ENCODE measurements at regions not wholly inside any gene's neighbourhood (a gene's known extent, or its start where the extent isn't known, plus 50 kb on each side); places are given as distances from the start of the nearest gene placed in this dataset.
A peak's percentile ranks its signal among the peaks of the same experiment; 100 is the strongest.

GRCh38 chr13:31898378-31899071 lies 133.0 kb upstream of the FRY start:
- Histone ChIP-seq H3K27me3 (replicated peaks in 1 of 2; ENCODE audit: control insufficient read depth in 2 of 2, extremely low read depth in 1 of 2, insufficient read depth in 2 of 2, low read length in 1 of 2) (no peaks in the 10 kb centered on the region), H3K4me3 (ENCODE audit: control insufficient read depth in 1 of 2, extremely low read depth in 1 of 2, low read length in 1 of 2) (no peak overlapping the region), H3K4me1 (ENCODE audit: control insufficient read depth in 1 of 2, extremely low read depth in 1 of 2, insufficient read depth in 2 of 2, low read length in 2 of 2) (peaks cover 4 to 14% of the 10 kb centered on the region in 2 experiments), H3K36me3 (ENCODE audit: control insufficient read depth in 2 of 2, extremely low read depth in 1 of 2, insufficient read depth in 1 of 2, low read length in 1 of 2) (no peaks in the 10 kb centered on the region), H3K27ac (ENCODE audit: low read length) (peak overlapping the region; percentile 18), H3K9me3 (no peaks in the 10 kb centered on the region)
- ATAC-seq (replicated peaks in 1 of 4) (peak in 1 of 4 experiments; percentile 46), DNase-seq (no peak)
- ChIA-PET POLR2A (no interaction called here), CTCF (interaction anchor here in 1 of 2 donors (0.5 to 1.0 kb wide), 2 partner anchors 11 to 91 kb away, joined by 3 to 5 read pairs; no protein-coding TSS in a partner anchor)
- H3K36me3 Mint-ChIP-seq, result no peaks in the 10 kb centered on the region
- H3K4me1 Mint-ChIP-seq, result peaks cover 0 to 47% (median 25%) of the 10 kb centered on the region in 3 donors
- H3K27me3 Mint-ChIP-seq, result peaks cover 4 to 5% of the 10 kb centered on the region in 2 donors
- H3K27ac Mint-ChIP-seq, result peak overlapping the region; percentile 41 to 44
- H3K4me3 Mint-ChIP-seq, result no peak overlapping the region
- no peaks in the 10 kb centered on the region for H3K9me3 Mint-ChIP-seq
- 62% methylated on average over 8 of the region's 9 CpGs for WGBS (ENCODE audit: insufficient coverage)

GRCh38 chr13:31901985-31902384 lies 129.6 kb upstream of the FRY start:
- 100% methylated on average over 1 of the region's 2 CpGs for WGBS (ENCODE audit: insufficient coverage)
- ChIA-PET POLR2A (no interaction called here), CTCF (interaction anchor here in 1 of 2 donors (1.0 kb wide), 1 partner anchor 8 kb away, joined by 3 read pairs; no protein-coding TSS in a partner anchor)
- peaks cover 6 to 43% (median 25%) of the 10 kb centered on the region in 3 donors for H3K4me1 Mint-ChIP-seq
- H3K27ac Mint-ChIP-seq, result no peak overlapping the region
- Histone ChIP-seq H3K4me1 (ENCODE audit: control insufficient read depth in 1 of 2, extremely low read depth in 1 of 2, insufficient read depth in 2 of 2, low read length in 2 of 2) (peaks cover 8 to 12% of the 10 kb centered on the region in 2 experiments), H3K27ac (ENCODE audit: low read length) (no peak overlapping the region), H3K27me3 (replicated peaks in 1 of 2; ENCODE audit: control insufficient read depth in 2 of 2, extremely low read depth in 1 of 2, insufficient read depth in 2 of 2, low read length in 1 of 2) (no peaks in the 10 kb centered on the region), H3K9me3 (no peaks in the 10 kb centered on the region), H3K4me3 (ENCODE audit: control insufficient read depth in 1 of 2, extremely low read depth in 1 of 2, low read length in 1 of 2) (no peak overlapping the region), H3K36me3 (ENCODE audit: control insufficient read depth in 2 of 2, extremely low read depth in 1 of 2, insufficient read depth in 1 of 2, low read length in 1 of 2) (no peaks in the 10 kb centered on the region)
- ATAC-seq (replicated peaks in 1 of 4) (no peak), DNase-seq (no peak)
- no peaks in the 10 kb centered on the region for H3K9me3 Mint-ChIP-seq
- H3K27me3 Mint-ChIP-seq, result peaks cover 0 to 5% of the 10 kb centered on the region in 2 donors
- no peaks in the 10 kb centered on the region for H3K36me3 Mint-ChIP-seq
- no peak overlapping the region for H3K4me3 Mint-ChIP-seq

- Mint-ChIP-seq H3K36me3 (no peaks in the 10 kb centered on the region), H3K27ac (peak overlapping the region; percentile 23 to 74), H3K27me3 (peaks cover 2 to 9% of the 10 kb centered on the region in 2 donors), H3K4me1 (peaks cover 6 to 37% (median 23%) of the 10 kb centered on the region in 3 donors), H3K9me3 (no peaks in the 10 kb centered on the region), H3K4me3 (no peak overlapping the region)
- ChIA-PET POLR2A (no interaction called here), CTCF (no interaction called here)
- H3K9me3 ChIP-seq, result no peaks in the 10 kb centered on the region
- 80% methylated on average over 1 of the region's 7 CpGs for WGBS (ENCODE audit: insufficient coverage)
- H3K4me3 ChIP-seq (ENCODE audit: control insufficient read depth in 1 of 2, extremely low read depth in 1 of 2, low read length in 1 of 2), result no peak overlapping the region
- H3K4me1 ChIP-seq (ENCODE audit: control insufficient read depth in 1 of 2, extremely low read depth in 1 of 2, insufficient read depth in 2 of 2, low read length in 2 of 2), result peaks cover 8 to 11% of the 10 kb centered on the region in 2 experiments
- no peaks in the 10 kb centered on the region for H3K36me3 ChIP-seq (ENCODE audit: control insufficient read depth in 2 of 2, extremely low read depth in 1 of 2, insufficient read depth in 1 of 2, low read length in 1 of 2)
- no peaks in the 10 kb centered on the region for H3K27me3 ChIP-seq (replicated peaks in 1 of 2; ENCODE audit: control insufficient read depth in 2 of 2, extremely low read depth in 1 of 2, insufficient read depth in 2 of 2, low read length in 1 of 2)
- ATAC-seq (replicated peaks in 1 of 4), result no peak
- DNase-seq, result no peak
- H3K27ac ChIP-seq (ENCODE audit: low read length), result no peak overlapping the region
These were observed 128.3 kb upstream of the FRY start for GRCh38 chr13:31903111-31903815.

GRCh38 chr13:31904941-31905824 lies 126.4 kb upstream of the FRY start:
- H3K36me3 ChIP-seq (ENCODE audit: control insufficient read depth in 2 of 2, extremely low read depth in 1 of 2, insufficient read depth in 1 of 2, low read length in 1 of 2), result no peaks in the 10 kb centered on the region
- no peaks in the 10 kb centered on the region for H3K9me3 ChIP-seq
- ChIA-PET POLR2A (interaction anchor here in 1 of 2 donors (0.6 kb wide), 1 partner anchor 692 kb away, joined by 3 read pairs; no protein-coding TSS in a partner anchor), CTCF (interaction anchor here in 1 of 2 donors (0.6 to 1.4 kb wide), 4 partner anchors 9 to 35 kb away, joined by 3 to 8 read pairs (median 3); no protein-coding TSS in a partner anchor)
- H3K36me3 Mint-ChIP-seq, result no peaks in the 10 kb centered on the region
- peaks cover 2 to 9% of the 10 kb centered on the region in 2 donors for H3K27me3 Mint-ChIP-seq
- no peak overlapping the region for H3K4me3 ChIP-seq (ENCODE audit: control insufficient read depth in 1 of 2, extremely low read depth in 1 of 2, low read length in 1 of 2)
- H3K9me3 Mint-ChIP-seq, result no peaks in the 10 kb centered on the region
- H3K27me3 ChIP-seq (replicated peaks in 1 of 2; ENCODE audit: control insufficient read depth in 2 of 2, extremely low read depth in 1 of 2, insufficient read depth in 2 of 2, low read length in 1 of 2), result no peaks in the 10 kb centered on the region
- no peak overlapping the region for H3K27ac ChIP-seq (ENCODE audit: low read length)
- H3K27ac Mint-ChIP-seq, result no peak overlapping the region
- DNase-seq, result no peak
- peaks cover 6 to 40% (median 19%) of the 10 kb centered on the region in 3 donors for H3K4me1 Mint-ChIP-seq
- no peak for ATAC-seq (replicated peaks in 1 of 4)
- 60% methylated on average over 1 of the region's 6 CpGs for WGBS (ENCODE audit: insufficient coverage)
- peaks cover 4% of the 10 kb centered on the region in 2 experiments for H3K4me1 ChIP-seq (ENCODE audit: control insufficient read depth in 1 of 2, extremely low read depth in 1 of 2, insufficient read depth in 2 of 2, low read length in 2 of 2)
- H3K4me3 Mint-ChIP-seq, result no peak overlapping the region

- H3K4me1 Mint-ChIP-seq, result peaks cover 6 to 39% (median 19%) of the 10 kb centered on the region in 3 donors
These were observed 125.6 kb upstream of the FRY start for GRCh38 chr13:31905961-31906360.

More at GRCh38 chr13:31905961-31906360, 125.6 kb upstream of the FRY start:
- peaks cover 2 to 6% of the 10 kb centered on the region in 2 donors for H3K27me3 Mint-ChIP-seq
- no peaks in the 10 kb centered on the region for H3K9me3 Mint-ChIP-seq
- WGBS (ENCODE audit: insufficient coverage), result 94% methylated on average over 8 of the region's 11 CpGs
- Histone ChIP-seq H3K4me1 (ENCODE audit: control insufficient read depth in 1 of 2, extremely low read depth in 1 of 2, insufficient read depth in 2 of 2, low read length in 2 of 2) (peaks cover 4% of the 10 kb centered on the region in 2 experiments), H3K36me3 (ENCODE audit: control insufficient read depth in 2 of 2, extremely low read depth in 1 of 2, insufficient read depth in 1 of 2, low read length in 1 of 2) (no peaks in the 10 kb centered on the region), H3K9me3 (no peaks in the 10 kb centered on the region), H3K27ac (ENCODE audit: low read length) (no peak overlapping the region), H3K4me3 (ENCODE audit: control insufficient read depth in 1 of 2, extremely low read depth in 1 of 2, low read length in 1 of 2) (no peak overlapping the region), H3K27me3 (replicated peaks in 1 of 2; ENCODE audit: control insufficient read depth in 2 of 2, extremely low read depth in 1 of 2, insufficient read depth in 2 of 2, low read length in 1 of 2) (no peaks in the 10 kb centered on the region)
- no peaks in the 10 kb centered on the region for H3K36me3 Mint-ChIP-seq
- no peak overlapping the region for H3K27ac Mint-ChIP-seq
- ATAC-seq (replicated peaks in 1 of 4) (no peak), DNase-seq (no peak)
- POLR2A ChIA-PET, result no interaction called here
- no peak overlapping the region for H3K4me3 Mint-ChIP-seq
- CTCF ChIA-PET, result interaction anchor here in 1 of 2 donors (0.6 to 1.4 kb wide), 4 partner anchors 8 to 36 kb away, joined by 3 to 8 read pairs (median 3); no protein-coding TSS in a partner anchor
